HUES64 (cell line): ENCODE measurements at regions not wholly inside any gene's neighbourhood (a gene's known extent, or its start where the extent isn't known, plus 50 kb on each side); places are given as distances from the start of the nearest gene placed in this dataset.

ENCODE experiments used
- H3K27ac ChIP-seq: 2 replicates; pipeline ENCODE4 v1.7.0; 2013; ENCODE audit warnings: low read depth, low read length, inconsistent platforms
- H3K27me3 ChIP-seq: 2 replicates; pipeline ENCODE4 v1.6.1; 2013; ENCODE audit warnings: mild to moderate bottlenecking, low read length; ENCODE audit not compliant: insufficient read depth
- H3K36me3 ChIP-seq: 2 replicates; pipeline ENCODE4 v1.6.1; 2013; ENCODE audit warnings: mild to moderate bottlenecking, low read length; ENCODE audit not compliant: insufficient read depth
- H3K4me1 ChIP-seq: 2 replicates; pipeline ENCODE4 v1.6.1; 2013; ENCODE audit warnings: mild to moderate bottlenecking, low read length, moderate library complexity; ENCODE audit not compliant: insufficient read depth
- H3K4me3 ChIP-seq: 2 replicates; pipeline ENCODE4 v1.5.1; 2013; ENCODE audit warnings: mild to moderate bottlenecking, low read length, moderate library complexity
- H3K9ac ChIP-seq: 2 replicates; pipeline ENCODE4 v1.6.1; 2013; ENCODE audit warnings: mild to moderate bottlenecking, low read depth, low read length
- H3K9me3 ChIP-seq: 2 replicates; pipeline ENCODE4 v1.6.1; 2013; ENCODE audit warnings: low read depth, low read length; ENCODE audit not compliant: insufficient read depth
- WGBS: fragments of 150-250, 120-280 bp; methylation state at CpG from one replicate; pipeline ENCODE4 v1.1.7; 2013; ENCODE audit warnings: missing lambda C conversion rate; 5-methylcytosine and 5-hydroxymethylcytosine counted together

- H3K4me3 ChIP-seq: no peak overlapping the region
- 92% methylated on average over 1 of the region's 1 CpG for WGBS
- no peaks in the 10 kb centered on the region for H3K4me1 ChIP-seq
Observed at GRCh38 chr13:104045907-104046306, 979.7 kb upstream of the SLC10A2 start.

DNA sequence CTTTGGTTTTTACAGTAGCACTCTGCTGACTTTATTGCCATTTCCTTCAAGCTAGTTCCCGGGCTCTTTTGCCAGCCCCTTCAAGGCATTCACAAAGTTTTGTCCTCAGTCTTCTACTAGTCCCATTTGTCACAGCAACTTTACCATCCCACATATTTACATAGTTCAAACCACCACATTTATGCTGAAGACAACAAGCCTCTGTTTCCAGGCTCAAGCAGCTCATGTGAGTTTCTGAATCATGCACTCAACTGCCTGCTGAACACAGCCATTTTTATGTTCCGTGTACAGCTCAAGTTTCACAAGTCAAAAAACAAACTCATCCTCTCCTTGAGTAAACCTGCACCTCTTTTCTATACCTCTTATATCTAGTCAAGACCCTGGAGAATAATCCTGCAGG lies 977.0 kb upstream of the SLC10A2 start:
- Histone ChIP-seq H3K36me3 (no peaks in the 10 kb centered on the region), H3K27me3 (no peaks in the 10 kb centered on the region), H3K9me3 (no peaks in the 10 kb centered on the region), H3K27ac (no peak overlapping the region), H3K4me3 (no peak overlapping the region), H3K4me1 (no peaks in the 10 kb centered on the region), H3K9ac (no peak overlapping the region)
- WGBS: 91% methylated on average over 2 of the region's 2 CpGs

More at GRCh38 chr13:104045907-104046306, 979.7 kb upstream of the SLC10A2 start:
- no peak overlapping the region for H3K9ac ChIP-seq
- H3K9me3 ChIP-seq: no peaks in the 10 kb centered on the region
- no peaks in the 10 kb centered on the region for H3K36me3 ChIP-seq
- H3K27ac ChIP-seq: no peak overlapping the region
- H3K27me3 ChIP-seq: no peaks in the 10 kb centered on the region

GRCh38 chr13:104034891-104035290 lies 968.7 kb upstream of the SLC10A2 start:
- no peaks in the 10 kb centered on the region for H3K9me3 ChIP-seq
- 95% methylated on average over 2 of the region's 2 CpGs for WGBS
- no peak overlapping the region for H3K9ac ChIP-seq
- H3K27me3 ChIP-seq: no peaks in the 10 kb centered on the region
- H3K4me1 ChIP-seq: no peaks in the 10 kb centered on the region
- H3K27ac ChIP-seq: no peak overlapping the region
- no peaks in the 10 kb centered on the region for H3K36me3 ChIP-seq
- H3K4me3 ChIP-seq: no peak overlapping the region

- Histone ChIP-seq H3K4me3 (no peak overlapping the region), H3K36me3 (no peaks in the 10 kb centered on the region), H3K9ac (no peak overlapping the region), H3K4me1 (no peaks in the 10 kb centered on the region), H3K27me3 (no peaks in the 10 kb centered on the region), H3K9me3 (no peaks in the 10 kb centered on the region), H3K27ac (no peak overlapping the region)
- 91% methylated on average over 2 of the region's 2 CpGs for WGBS
Observed at GRCh38 chr13:104025303-104025702, 959.1 kb upstream of the SLC10A2 start.

DNA sequence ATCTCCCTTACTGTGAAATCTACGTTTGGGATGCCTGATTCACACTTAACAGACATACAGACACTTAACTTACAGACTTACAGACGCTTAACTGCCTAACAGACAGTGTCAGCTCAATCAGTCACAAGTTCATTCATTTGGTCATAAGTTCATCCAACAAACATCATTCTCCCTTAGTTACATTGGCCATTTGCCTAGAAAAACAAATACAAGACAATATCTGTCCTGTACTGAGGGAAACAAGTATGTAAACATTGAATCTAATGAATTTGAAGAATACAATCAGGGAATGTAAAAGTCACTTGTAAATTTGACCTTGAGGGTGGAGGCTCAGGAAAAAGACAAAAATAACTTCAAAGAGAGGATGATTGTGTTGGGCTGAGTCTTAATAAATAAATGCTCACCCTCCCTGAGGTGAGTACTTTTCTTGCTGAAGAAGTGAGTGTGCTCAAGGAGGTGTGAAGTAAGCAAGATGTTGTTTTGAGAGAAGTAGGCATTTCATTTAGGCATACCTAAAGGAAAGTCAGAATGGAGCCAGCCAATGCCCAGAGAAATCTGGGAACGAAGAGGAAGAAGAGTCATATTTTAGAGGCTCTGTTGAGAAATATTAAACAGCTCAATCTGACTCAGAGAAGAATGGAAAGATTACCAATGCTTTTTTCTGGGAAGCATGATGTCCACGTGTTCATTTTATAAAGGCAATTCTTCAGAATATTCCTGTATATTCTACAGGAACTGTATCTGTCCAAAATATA lies 958.4 kb upstream of the SLC10A2 start:
- Histone ChIP-seq H3K36me3 (no peaks in the 10 kb centered on the region), H3K9ac (no peak overlapping the region), H3K9me3 (no peaks in the 10 kb centered on the region), H3K27ac (no peak overlapping the region), H3K4me3 (no peak overlapping the region), H3K27me3 (no peaks in the 10 kb centered on the region), H3K4me1 (no peaks in the 10 kb centered on the region)
- WGBS: 90% methylated on average over 4 of the region's 4 CpGs

GRCh38 chr13:104021806-104022397 lies 955.7 kb upstream of the SLC10A2 start:
- WGBS: 92% methylated on average over 4 of the region's 4 CpGs
- Histone ChIP-seq H3K9ac (no peak overlapping the region), H3K4me1 (no peaks in the 10 kb centered on the region), H3K9me3 (no peaks in the 10 kb centered on the region), H3K36me3 (no peaks in the 10 kb centered on the region), H3K4me3 (no peak overlapping the region), H3K27ac (no peak overlapping the region), H3K27me3 (no peaks in the 10 kb centered on the region)

DNA sequence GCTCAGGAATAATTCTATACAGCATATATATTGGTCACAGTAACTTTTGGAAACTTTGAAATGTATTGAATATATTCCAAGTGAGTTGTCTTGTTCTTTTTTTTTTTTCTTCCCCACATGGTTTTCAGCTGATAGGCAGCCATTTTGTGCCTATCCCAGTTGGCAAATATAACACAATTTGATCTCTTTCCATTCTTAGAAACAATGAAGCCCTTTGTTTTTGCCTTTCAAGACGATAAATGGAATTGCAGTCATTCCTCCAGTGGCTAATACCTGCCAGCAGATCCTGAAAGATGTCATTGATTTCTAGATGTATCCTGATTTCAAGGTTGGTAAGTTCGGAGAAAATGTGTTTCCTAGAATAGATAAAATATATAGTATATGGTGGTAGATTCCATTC lies 951.1 kb upstream of the SLC10A2 start:
- H3K9me3 ChIP-seq: no peaks in the 10 kb centered on the region
- H3K9ac ChIP-seq: no peak overlapping the region
- whole genome bisulfite sequencing: 98% methylated on average over 1 of the region's 2 CpGs
- no peak overlapping the region for H3K27ac ChIP-seq
- H3K36me3 ChIP-seq: no peaks in the 10 kb centered on the region
- H3K27me3 ChIP-seq: no peaks in the 10 kb centered on the region
- H3K4me3 ChIP-seq: no peak overlapping the region
- no peaks in the 10 kb centered on the region for H3K4me1 ChIP-seq

DNA sequence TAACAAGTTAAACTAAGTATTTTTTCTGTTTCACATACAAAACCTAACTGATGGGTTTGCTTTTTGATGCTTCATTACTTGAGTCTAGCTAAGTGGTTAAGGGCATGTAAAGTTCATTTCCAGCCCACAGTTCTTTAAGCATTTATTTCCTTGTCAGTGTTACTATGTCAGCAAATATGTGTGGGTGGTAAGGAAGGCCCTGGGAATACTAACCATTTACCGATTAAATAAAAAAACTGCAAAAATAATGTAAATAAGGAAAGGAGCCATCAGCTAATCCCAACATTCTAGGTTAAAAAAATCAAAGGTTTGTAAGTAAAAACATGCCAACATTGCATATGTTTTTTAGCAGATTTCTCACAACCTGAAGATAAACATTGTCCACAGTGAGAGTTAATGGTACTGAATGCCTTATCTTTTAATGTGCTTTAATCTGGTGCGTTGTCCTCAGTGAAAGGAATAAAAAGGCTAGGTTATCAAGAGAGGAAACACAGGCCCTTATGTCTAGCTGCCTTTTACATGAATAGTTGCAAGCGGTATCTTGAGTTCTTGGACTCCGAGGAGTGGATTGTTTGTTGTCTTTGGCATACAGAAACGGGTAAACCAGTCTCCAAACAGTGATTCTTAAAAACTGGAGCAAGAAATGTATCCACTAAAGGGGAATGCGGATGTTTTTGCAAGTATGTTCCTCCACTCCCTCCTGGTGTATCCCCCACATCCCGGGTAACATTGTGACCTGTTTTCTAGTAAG lies 949.6 kb upstream of the SLC10A2 start:
- Histone ChIP-seq H3K27me3 (no peaks in the 10 kb centered on the region), H3K36me3 (no peaks in the 10 kb centered on the region), H3K4me1 (no peaks in the 10 kb centered on the region), H3K9me3 (no peaks in the 10 kb centered on the region), H3K9ac (no peak overlapping the region), H3K27ac (no peak overlapping the region), H3K4me3 (no peak overlapping the region)
- 94% methylated on average over 5 of the region's 7 CpGs for WGBS

GRCh38 chr13:104014803-104015645 lies 948.8 kb upstream of the SLC10A2 start:
- Histone ChIP-seq H3K9me3 (no peaks in the 10 kb centered on the region), H3K4me3 (no peak overlapping the region), H3K4me1 (no peaks in the 10 kb centered on the region), H3K27ac (no peak overlapping the region), H3K27me3 (no peaks in the 10 kb centered on the region), H3K9ac (no peak overlapping the region), H3K36me3 (no peaks in the 10 kb centered on the region)
- whole genome bisulfite sequencing: 93% methylated on average over 11 of the region's 12 CpGs

DNA sequence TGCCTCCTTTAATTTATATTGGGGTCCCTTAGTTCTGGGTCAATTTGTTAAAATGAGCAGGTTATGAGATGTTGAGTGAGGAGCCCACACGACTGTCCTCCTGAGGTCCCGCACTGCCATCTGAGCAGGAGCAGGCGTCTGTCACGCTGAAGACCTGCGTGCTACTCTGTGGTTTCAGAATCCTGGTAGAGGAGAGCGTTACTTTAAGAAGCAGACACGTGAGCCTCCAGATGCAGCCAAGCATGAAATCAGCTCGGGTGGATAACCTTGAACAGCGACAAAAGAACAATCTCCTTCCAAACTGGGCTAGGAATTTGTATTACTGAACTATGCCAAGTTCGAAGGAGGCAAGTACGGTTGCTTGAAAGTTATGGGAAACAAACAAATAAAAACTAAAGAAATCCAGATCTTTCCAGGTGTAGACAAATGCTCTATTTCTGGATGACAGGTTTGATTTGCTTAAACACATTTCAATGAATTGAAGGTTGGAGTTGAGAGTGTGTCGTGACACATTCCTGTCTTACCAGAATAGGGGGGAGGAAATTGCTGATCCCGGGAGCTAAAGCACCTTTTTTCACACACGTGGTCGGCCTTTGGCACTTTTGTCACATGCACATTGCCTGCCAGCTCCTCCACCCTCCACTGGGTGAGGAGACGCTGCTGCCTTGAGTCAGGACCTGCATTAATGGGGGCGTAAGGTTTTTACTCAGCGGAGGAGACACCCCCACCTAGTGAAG lies 945.5 kb upstream of the SLC10A2 start:
- WGBS: 88% methylated on average over 17 of the region's 18 CpGs
- Histone ChIP-seq H3K9ac (no peak overlapping the region), H3K36me3 (no peaks in the 10 kb centered on the region), H3K27me3 (no peaks in the 10 kb centered on the region), H3K4me3 (no peak overlapping the region), H3K9me3 (no peaks in the 10 kb centered on the region), H3K27ac (no peak overlapping the region), H3K4me1 (no peaks in the 10 kb centered on the region)
